ENCODE measurements at regions not wholly inside any gene's neighbourhood (a gene's known extent, or its start where the extent isn't known, plus 50 kb on each side); places are given as distances from the start of the nearest gene placed in this dataset.

DNA sequence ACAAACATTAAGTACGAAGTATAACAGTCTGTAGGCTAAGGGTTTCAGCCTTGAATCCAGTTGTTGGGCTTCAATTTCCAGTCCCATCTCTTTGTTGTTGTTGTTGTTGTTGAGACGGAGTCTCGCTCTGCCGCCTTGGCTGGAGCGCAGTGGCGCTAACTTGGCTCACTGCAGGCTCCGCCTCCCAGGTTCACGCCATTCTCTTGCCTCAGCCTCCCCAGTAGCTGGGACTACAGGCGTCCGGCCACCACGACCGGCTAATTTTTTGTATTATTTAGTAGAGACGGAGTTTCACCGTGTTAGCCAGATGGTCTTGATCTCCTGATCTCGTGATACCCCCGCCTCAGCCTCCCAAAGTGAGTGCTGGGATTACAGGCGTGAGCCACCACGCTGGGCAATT is 464.9 kb downstream of the ANKRD7 start:
- ChIA-PET POLR2A (no interaction called here), CTCF (no interaction called here)
- H3K4me1 Mint-ChIP-seq, result no peaks in the 10 kb centered on the region
- no peaks in the 10 kb centered on the region for H3K9me3 Mint-ChIP-seq
- no peaks in the 10 kb centered on the region for H3K36me3 Mint-ChIP-seq (ENCODE audit: low read depth)
- DNase-seq, result no peak
- H3K27ac Mint-ChIP-seq, result no peak overlapping the region
- no peak overlapping the region for H3K4me3 Mint-ChIP-seq
- no peaks in the 10 kb centered on the region for H3K27me3 Mint-ChIP-seq

- ChIA-PET POLR2A (no interaction called here), CTCF (no interaction called here)
- no peak for DNase-seq
- H3K4me3 Mint-ChIP-seq, result no peak overlapping the region
- H3K9me3 Mint-ChIP-seq, result no peaks in the 10 kb centered on the region
- H3K27ac Mint-ChIP-seq, result no peak overlapping the region
- no peaks in the 10 kb centered on the region for H3K36me3 Mint-ChIP-seq (ENCODE audit: low read depth)
- no peaks in the 10 kb centered on the region for H3K4me1 Mint-ChIP-seq
- H3K27me3 Mint-ChIP-seq, result no peaks in the 10 kb centered on the region
Observed at GRCh38 chr7:118696879-118697278, 472.4 kb downstream of the ANKRD7 start.

- H3K36me3 Mint-ChIP-seq (ENCODE audit: low read depth), result no peaks in the 10 kb centered on the region
- no peaks in the 10 kb centered on the region for H3K9me3 Mint-ChIP-seq
- POLR2A ChIA-PET, result no interaction called here
- no peak overlapping the region for H3K27ac Mint-ChIP-seq
- H3K4me1 Mint-ChIP-seq, result no peaks in the 10 kb centered on the region
- no peak for DNase-seq
- CTCF ChIA-PET, result no interaction called here
- no peak overlapping the region for H3K4me3 Mint-ChIP-seq
- H3K27me3 Mint-ChIP-seq, result no peaks in the 10 kb centered on the region
Observed at GRCh38 chr7:118699222-118699621, 474.7 kb downstream of the ANKRD7 start.

DNA sequence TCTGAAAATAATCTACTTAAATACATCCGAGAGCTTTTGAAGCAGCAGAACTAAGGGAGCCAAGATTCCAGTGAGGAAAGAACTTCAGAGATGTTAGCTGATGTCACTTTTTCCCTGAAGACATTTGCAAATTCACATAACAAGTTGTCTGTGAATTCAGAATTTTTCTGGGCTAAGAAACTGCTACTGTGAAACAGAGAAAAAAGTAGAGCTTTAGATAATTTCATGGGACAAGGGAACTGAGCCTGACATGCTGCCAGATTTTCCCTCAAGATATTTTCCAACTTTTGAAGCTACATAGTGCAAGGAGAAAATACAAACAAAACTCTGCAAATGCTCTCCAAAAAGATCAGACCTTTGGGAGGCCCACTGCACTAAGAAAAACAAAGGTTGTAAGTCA is 484.2 kb downstream of the ANKRD7 start:
- ChIA-PET POLR2A (no interaction called here), CTCF (no interaction called here)
- no peaks in the 10 kb centered on the region for H3K36me3 Mint-ChIP-seq (ENCODE audit: low read depth)
- no peak overlapping the region for H3K27ac Mint-ChIP-seq
- H3K9me3 Mint-ChIP-seq, result no peaks in the 10 kb centered on the region
- no peaks in the 10 kb centered on the region for H3K4me1 Mint-ChIP-seq
- H3K4me3 Mint-ChIP-seq, result no peak overlapping the region
- H3K27me3 Mint-ChIP-seq, result no peaks in the 10 kb centered on the region
- no peak for DNase-seq

GRCh38 chr7:118711688-118712087 is 487.2 kb downstream of the ANKRD7 start:
- Mint-ChIP-seq H3K36me3 (ENCODE audit: low read depth) (no peaks in the 10 kb centered on the region), H3K27ac (no peak overlapping the region), H3K27me3 (no peaks in the 10 kb centered on the region), H3K9me3 (no peaks in the 10 kb centered on the region), H3K4me3 (no peak overlapping the region), H3K4me1 (no peaks in the 10 kb centered on the region)
- ChIA-PET POLR2A (no interaction called here), CTCF (no interaction called here)
- DNase-seq, result no peak

- no peaks in the 10 kb centered on the region for H3K36me3 Mint-ChIP-seq (ENCODE audit: low read depth)
- POLR2A ChIA-PET, result no interaction called here
- CTCF ChIA-PET, result no interaction called here
- no peaks in the 10 kb centered on the region for H3K9me3 Mint-ChIP-seq
- no peaks in the 10 kb centered on the region for H3K27me3 Mint-ChIP-seq
- no peak for DNase-seq
- no peak overlapping the region for H3K27ac Mint-ChIP-seq
- no peak overlapping the region for H3K4me3 Mint-ChIP-seq
- no peaks in the 10 kb centered on the region for H3K4me1 Mint-ChIP-seq
Observed at GRCh38 chr7:118713039-118713438, 488.5 kb downstream of the ANKRD7 start.

GRCh38 chr7:118720632-118721031 is 496.1 kb downstream of the ANKRD7 start:
- POLR2A ChIA-PET, result no interaction called here
- no peak overlapping the region for H3K4me3 Mint-ChIP-seq
- no peak for DNase-seq
- H3K9me3 Mint-ChIP-seq, result peaks cover 9% of the 10 kb centered on the region
- no peak overlapping the region for H3K27ac Mint-ChIP-seq
- H3K36me3 Mint-ChIP-seq (ENCODE audit: low read depth), result no peaks in the 10 kb centered on the region
- H3K27me3 Mint-ChIP-seq, result no peaks in the 10 kb centered on the region
- no peaks in the 10 kb centered on the region for H3K4me1 Mint-ChIP-seq
- CTCF ChIA-PET, result no interaction called here

DNA sequence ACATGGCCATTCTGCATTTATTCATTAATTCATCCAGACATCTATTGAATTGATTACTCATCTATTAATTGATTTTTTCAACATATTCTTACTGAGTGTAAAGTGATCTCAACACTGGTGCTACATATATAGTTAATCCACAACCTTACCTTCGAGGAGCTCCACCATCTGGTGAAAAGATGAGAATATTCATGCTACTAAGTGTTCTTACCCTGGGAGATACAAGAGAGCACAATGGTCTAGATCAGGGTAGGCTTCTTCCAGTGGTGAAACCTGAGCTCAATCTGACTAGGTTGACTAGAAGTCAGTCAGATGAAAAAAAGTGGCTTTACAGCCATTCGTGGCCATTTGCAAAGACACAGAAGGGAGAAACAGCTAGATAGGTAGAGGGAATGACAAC is 507.4 kb downstream of the ANKRD7 start:
- Mint-ChIP-seq H3K27me3 (no peaks in the 10 kb centered on the region), H3K4me1 (no peaks in the 10 kb centered on the region), H3K4me3 (no peak overlapping the region), H3K36me3 (ENCODE audit: low read depth) (no peaks in the 10 kb centered on the region), H3K9me3 (no peaks in the 10 kb centered on the region), H3K27ac (no peak overlapping the region)
- ChIA-PET POLR2A (no interaction called here), CTCF (no interaction called here)
- no peak for DNase-seq

- CTCF ChIA-PET, result no interaction called here
- no peaks in the 10 kb centered on the region for H3K9me3 Mint-ChIP-seq
- no peak overlapping the region for H3K27ac Mint-ChIP-seq
- no peaks in the 10 kb centered on the region for H3K36me3 Mint-ChIP-seq (ENCODE audit: low read depth)
- POLR2A ChIA-PET, result no interaction called here
- H3K4me1 Mint-ChIP-seq, result no peaks in the 10 kb centered on the region
- H3K27me3 Mint-ChIP-seq, result no peaks in the 10 kb centered on the region
- no peak for DNase-seq
- no peak overlapping the region for H3K4me3 Mint-ChIP-seq
Observed at GRCh38 chr7:118734541-118734940, 510.0 kb downstream of the ANKRD7 start.

DNA sequence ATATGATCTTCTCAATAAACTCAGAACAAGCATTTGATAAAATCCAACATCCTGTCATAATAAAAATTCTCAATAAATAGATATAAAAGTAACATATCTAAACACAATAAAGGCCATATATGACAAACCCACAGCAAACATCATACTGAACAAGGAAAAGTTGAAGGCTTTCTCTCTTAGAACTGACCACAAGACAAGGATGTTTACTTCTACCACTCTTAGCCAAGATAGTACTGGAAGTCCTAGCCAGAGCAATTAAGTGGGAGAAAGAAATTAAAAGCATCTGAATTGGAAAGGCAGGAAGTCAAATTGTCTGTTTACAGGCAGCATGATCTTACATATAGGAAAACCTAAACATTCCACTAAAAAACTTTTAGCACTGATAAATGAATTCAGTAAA is 510.9 kb downstream of the ANKRD7 start:
- POLR2A ChIA-PET, result no interaction called here
- H3K9me3 Mint-ChIP-seq, result no peaks in the 10 kb centered on the region
- no peak overlapping the region for H3K4me3 Mint-ChIP-seq
- no peaks in the 10 kb centered on the region for H3K36me3 Mint-ChIP-seq (ENCODE audit: low read depth)
- CTCF ChIA-PET, result no interaction called here
- DNase-seq, result no peak
- no peak overlapping the region for H3K27ac Mint-ChIP-seq
- no peaks in the 10 kb centered on the region for H3K4me1 Mint-ChIP-seq
- H3K27me3 Mint-ChIP-seq, result no peaks in the 10 kb centered on the region

DNA sequence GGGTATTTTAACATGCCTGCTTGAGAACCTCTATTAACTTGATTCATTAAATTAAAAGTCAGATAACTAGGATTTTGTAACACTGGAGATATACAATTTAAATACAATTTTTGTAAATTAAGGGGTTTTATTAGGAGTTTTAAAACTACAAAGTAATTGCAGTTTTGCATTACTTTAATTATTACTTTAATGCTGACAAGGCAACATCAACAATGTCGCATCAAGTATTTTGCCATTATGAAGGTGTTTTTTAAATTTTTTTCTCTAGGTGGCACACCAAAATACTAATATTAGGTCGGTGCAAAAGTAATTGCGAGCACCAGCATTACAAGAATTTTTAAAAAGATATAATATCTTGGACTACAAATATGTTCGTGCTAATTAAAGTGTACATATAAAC is 513.4 kb downstream of the ANKRD7 start:
- Mint-ChIP-seq H3K27me3 (no peaks in the 10 kb centered on the region), H3K4me3 (no peak overlapping the region), H3K9me3 (no peaks in the 10 kb centered on the region), H3K27ac (no peak overlapping the region), H3K36me3 (ENCODE audit: low read depth) (no peaks in the 10 kb centered on the region), H3K4me1 (no peaks in the 10 kb centered on the region)
- CTCF ChIA-PET, result no interaction called here
- POLR2A ChIA-PET, result no interaction called here
- DNase-seq, result no peak

DNA sequence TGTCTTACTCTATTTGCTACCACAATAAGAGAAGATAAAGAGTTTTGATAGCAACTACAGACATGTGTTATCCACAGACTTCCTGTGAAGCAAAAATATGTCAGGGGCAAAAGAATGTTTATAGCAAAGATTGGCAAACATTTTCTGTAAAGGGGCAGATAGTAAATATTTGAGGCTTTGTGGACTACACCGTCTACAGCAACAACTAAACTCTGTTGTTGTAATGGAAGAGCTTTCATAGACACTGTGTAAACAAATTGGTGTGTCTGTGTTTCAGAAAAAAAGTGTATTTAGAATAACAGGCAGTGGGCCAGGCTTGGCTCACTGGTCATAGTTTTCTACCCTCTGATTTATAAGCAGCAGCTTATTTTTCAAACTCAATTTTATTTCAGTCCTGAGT is 521.4 kb downstream of the ANKRD7 start:
- no peaks in the 10 kb centered on the region for H3K36me3 Mint-ChIP-seq (ENCODE audit: low read depth)
- no peak for DNase-seq
- peaks cover 4% of the 10 kb centered on the region for H3K9me3 Mint-ChIP-seq
- no peak overlapping the region for H3K4me3 Mint-ChIP-seq
- H3K27ac Mint-ChIP-seq, result no peak overlapping the region
- ChIA-PET POLR2A (no interaction called here), CTCF (no interaction called here)
- no peaks in the 10 kb centered on the region for H3K27me3 Mint-ChIP-seq
- no peaks in the 10 kb centered on the region for H3K4me1 Mint-ChIP-seq

DNA sequence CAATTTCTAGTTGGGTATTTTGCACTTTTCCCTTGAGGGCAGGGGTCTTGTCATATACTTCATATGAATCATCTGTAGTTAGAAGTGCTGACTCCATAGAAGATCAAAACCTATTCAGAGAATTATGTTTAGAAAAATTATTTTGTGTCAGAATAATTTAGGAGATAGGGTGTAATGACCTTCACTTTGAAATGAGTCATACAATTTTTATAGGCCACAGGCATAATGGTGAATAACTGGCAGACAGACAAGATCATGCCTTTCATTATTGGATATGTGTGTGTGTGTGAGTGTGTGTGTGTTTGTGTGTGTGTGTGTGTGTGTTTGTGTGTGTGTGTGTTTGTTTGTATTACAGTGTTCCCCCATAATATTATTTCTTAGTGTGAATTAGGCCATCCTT is 523.0 kb downstream of the ANKRD7 start:
- H3K4me3 Mint-ChIP-seq, result no peak overlapping the region
- peaks cover 4% of the 10 kb centered on the region for H3K9me3 Mint-ChIP-seq
- no peaks in the 10 kb centered on the region for H3K4me1 Mint-ChIP-seq
- no peak overlapping the region for H3K27ac Mint-ChIP-seq
- no peaks in the 10 kb centered on the region for H3K36me3 Mint-ChIP-seq (ENCODE audit: low read depth)
- CTCF ChIA-PET, result no interaction called here
- no peaks in the 10 kb centered on the region for H3K27me3 Mint-ChIP-seq
- no peak for DNase-seq
- POLR2A ChIA-PET, result no interaction called here

DNA sequence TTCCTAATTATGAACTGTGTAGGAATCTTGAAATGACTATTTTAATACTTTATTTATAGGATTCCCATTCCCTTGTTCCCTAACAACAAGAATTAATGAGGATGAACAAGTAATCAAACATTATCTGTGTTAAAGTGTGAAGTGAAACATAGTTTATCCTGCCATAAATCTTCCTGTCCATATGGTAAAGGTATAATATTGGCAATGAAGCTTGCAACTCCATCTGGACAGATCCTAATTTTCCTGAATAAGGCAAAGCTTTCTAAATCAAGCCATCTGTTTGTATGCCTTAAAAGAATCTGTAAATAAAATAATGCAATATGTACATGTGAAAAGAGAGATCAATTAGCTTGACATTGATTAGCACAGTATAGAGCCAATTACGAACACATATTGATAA is 529.0 kb downstream of the ANKRD7 start:
- no peaks in the 10 kb centered on the region for H3K4me1 Mint-ChIP-seq
- H3K4me3 Mint-ChIP-seq, result no peak overlapping the region
- ChIA-PET CTCF (no interaction called here), POLR2A (no interaction called here)
- no peak overlapping the region for H3K27ac Mint-ChIP-seq
- H3K27me3 Mint-ChIP-seq, result no peaks in the 10 kb centered on the region
- no peaks in the 10 kb centered on the region for H3K9me3 Mint-ChIP-seq
- DNase-seq, result no peak
- H3K36me3 Mint-ChIP-seq (ENCODE audit: low read depth), result no peaks in the 10 kb centered on the region

- ChIA-PET POLR2A (no interaction called here), CTCF (no interaction called here)
- Mint-ChIP-seq H3K4me1 (no peaks in the 10 kb centered on the region), H3K27ac (no peak overlapping the region), H3K4me3 (no peak overlapping the region), H3K27me3 (no peaks in the 10 kb centered on the region), H3K9me3 (no peaks in the 10 kb centered on the region), H3K36me3 (ENCODE audit: low read depth) (no peaks in the 10 kb centered on the region)
- no peak for DNase-seq
Observed at GRCh38 chr7:118754608-118755007, 530.1 kb downstream of the ANKRD7 start.
